CD4-positive, alpha-beta T cell (primary cell): ENCODE measurements at regions not wholly inside any gene's neighbourhood (a gene's known extent, or its start where the extent isn't known, plus 50 kb on each side); places are given as distances from the start of the nearest gene placed in this dataset. TPM values are rescaled to one million over a fixed set of nuclear protein-coding genes. Genes with fewer than 3 reads are reported as not detected.

Experiments
- ATAC-seq: fragments of 200-7000 bp; cut with Tn5 transposase; one replicate; pipeline ENCODE4 v1.10.0; 2022; ENCODE audit warnings: mild to moderate bottlenecking; ENCODE audit not compliant: poor library complexity
- CTCF ChIA-PET: fragments of 350-600 bp; sonication (Branson Sonifier 250); formaldehyde crosslinking; loops from one replicate; lab custom pipeline; 2021; ENCODE audit warnings: antibody characterized with exemption, inconsistent platforms; lab: Charles Lee
- POLR2A ChIA-PET: fragments of 350-600 bp; sonication (Branson Sonifier 250); formaldehyde crosslinking; loops from one replicate; lab custom pipeline; 2021; ENCODE audit warnings: antibody characterized with exemption, inconsistent platforms; lab: Charles Lee
- DNase-seq, 14 experiments: peaks; one replicate each; pipeline ENCODE4 v3.0.0-alpha.2; 2013 to 2020; ENCODE audit warnings: mixed read lengths in 2 of 14
- H3K27ac ChIP-seq, 2 donors: one replicate each; pipeline versions ENCODE4 v1.5.1 to v1.7.0; 2013; ENCODE audit warnings: low read length in 2 of 2, low read depth in 1 of 2, mild to moderate bottlenecking in 1 of 2
- H3K27me3 ChIP-seq, 2 experiments: 1 replicate in 1 of 2; 2 replicates in 1 of 2; pipeline versions ENCODE4 v1.6.1 to v1.7.0; 2013; ENCODE audit warnings: low read length in 2 of 2, control low read depth in 1 of 2, mild to moderate bottlenecking in 1 of 2, moderate library complexity in 1 of 2; ENCODE audit not compliant: insufficient read depth in 2 of 2, control insufficient read depth in 1 of 2
- H3K36me3 ChIP-seq: one replicate; pipeline ENCODE4 v1.6.1; 2013; ENCODE audit warnings: low read length, control low read depth; ENCODE audit not compliant: insufficient read depth
- H3K4me1 ChIP-seq: one replicate; pipeline ENCODE4 v1.6.1; 2013; ENCODE audit warnings: low read length, control low read depth; ENCODE audit not compliant: insufficient read depth
- H3K4me3 ChIP-seq: one replicate; pipeline ENCODE4 v1.5.1; 2013; ENCODE audit warnings: mild to moderate bottlenecking, low read length, moderate library complexity
- H3K9me3 ChIP-seq, 2 experiments: 1 replicate in 1 of 2; 2 replicates in 1 of 2; pipeline versions ENCODE4 v1.6.1 to v1.7.0; 2013; ENCODE audit warnings: low read length in 2 of 2, mild to moderate bottlenecking in 2 of 2, control low read depth in 1 of 2, moderate library complexity in 1 of 2; ENCODE audit not compliant: control insufficient read depth in 1 of 2, insufficient read depth in 1 of 2
- H3K27ac Mint-ChIP-seq: one replicate; pipeline ENCODE4 v1.8.0; 2020; ENCODE audit warnings: mixed read lengths
- H3K27me3 Mint-ChIP-seq: one replicate; pipeline ENCODE4 v1.8.0; 2021; ENCODE audit warnings: mixed read lengths
- H3K36me3 Mint-ChIP-seq: one replicate; pipeline ENCODE4 v1.8.0; 2021; ENCODE audit warnings: low read depth, mixed read lengths
- H3K4me1 Mint-ChIP-seq: one replicate; pipeline ENCODE4 v1.8.0; 2021; ENCODE audit warnings: low read depth, mixed read lengths
- H3K4me3 Mint-ChIP-seq: one replicate; pipeline ENCODE4 v1.8.0; 2020; ENCODE audit warnings: mild to moderate bottlenecking, mixed read lengths
- H3K9me3 Mint-ChIP-seq: one replicate; pipeline ENCODE4 v1.8.0; 2020; ENCODE audit warnings: mixed read lengths
- CTCF ChIP-seq: fragments of 200-600 bp; IDR thresholded peaks from one replicate; pipeline ENCODE4 v1.8.0; 2022; ENCODE audit warnings: antibody characterized with exemption, mild to moderate bottlenecking
- intact Hi-C, 2 experiments: fragments of 100-400 bp; cut with DNase I in 1 of 2; cut with micrococcal nuclease in 1 of 2; formaldehyde crosslinking; loops; one replicate each; pipeline versions ENCODE4 v1.15.1 to v1.9.0; 2023 to 2025; cut with DNase I, micrococcal nuclease
- microRNA-seq: library from miRNA; unstranded; fragments of <30 nt; microRNA quantifications from one replicate; pipeline ENCODE4 v1.2.0, GENCODE V29; 2021; ENCODE audit warnings: borderline microRNAs expressed, borderline replicate concordance

GRCh38 chr3:168155303-168155702 lies 59.6 kb upstream of the GOLIM4 start:
- H3K27ac Mint-ChIP-seq: no peak overlapping the region
- ATAC-seq: no peak
- CTCF ChIA-PET: no interaction called here

GRCh38 chr3:168154089-168154488 lies 58.4 kb upstream of the GOLIM4 start:
- H3K4me1 Mint-ChIP-seq: no peaks in the 10 kb centered on the region
- H3K36me3 Mint-ChIP-seq: no peaks in the 10 kb centered on the region
- ChIA-PET CTCF (interaction anchor here (0.6 kb wide), 1 partner anchor 29 kb away, joined by 3 read pairs; no protein-coding TSS in a partner anchor), POLR2A (no interaction called here)
- DNase-seq (no peak), ATAC-seq (no peak)
- H3K27me3 Mint-ChIP-seq: no peaks in the 10 kb centered on the region
- H3K27me3 ChIP-seq: peaks cover 0 to 2% of the 10 kb centered on the region in 2 experiments
- H3K9me3 Mint-ChIP-seq: peaks cover 11% of the 10 kb centered on the region
- no peak overlapping the region for H3K4me3 Mint-ChIP-seq
- no peak for TF ChIP-seq CTCF
- no peak overlapping the region for H3K27ac ChIP-seq
- H3K27ac Mint-ChIP-seq: no peak overlapping the region
- no peaks in the 10 kb centered on the region for H3K36me3 ChIP-seq
- H3K4me1 ChIP-seq: no peaks in the 10 kb centered on the region
- no peak overlapping the region for H3K4me3 ChIP-seq
- intact Hi-C loops: no loop called here
- H3K9me3 ChIP-seq: peaks cover 10 to 12% of the 10 kb centered on the region in 2 experiments

More at GRCh38 chr3:168155303-168155702, 59.6 kb upstream of the GOLIM4 start:
- H3K4me1 Mint-ChIP-seq: no peaks in the 10 kb centered on the region
- no peak overlapping the region for H3K27ac ChIP-seq
- no peaks in the 10 kb centered on the region for H3K36me3 Mint-ChIP-seq
- POLR2A ChIA-PET: no interaction called here
- H3K4me3 ChIP-seq: no peak overlapping the region
- no peak for TF ChIP-seq CTCF
- DNase-seq: no peak
- peaks cover 11% of the 10 kb centered on the region for H3K9me3 Mint-ChIP-seq
- intact Hi-C loops: no loop called here
- no peaks in the 10 kb centered on the region for H3K4me1 ChIP-seq
- H3K9me3 ChIP-seq: peaks cover 10 to 12% of the 10 kb centered on the region in 2 experiments
- no peaks in the 10 kb centered on the region for H3K27me3 Mint-ChIP-seq
- H3K27me3 ChIP-seq: peaks cover 0 to 2% of the 10 kb centered on the region in 2 experiments
- no peaks in the 10 kb centered on the region for H3K36me3 ChIP-seq
- H3K4me3 Mint-ChIP-seq: no peak overlapping the region

- ChIA-PET POLR2A (no interaction called here), CTCF (no interaction called here)
- Mint-ChIP-seq H3K9me3 (peaks cover 11% of the 10 kb centered on the region), H3K36me3 (no peaks in the 10 kb centered on the region), H3K27me3 (no peaks in the 10 kb centered on the region), H3K27ac (no peak overlapping the region), H3K4me1 (no peaks in the 10 kb centered on the region), H3K4me3 (no peak overlapping the region)
- Histone ChIP-seq H3K27ac (no peak overlapping the region), H3K9me3 (peaks cover 10 to 12% of the 10 kb centered on the region in 2 experiments), H3K27me3 (peaks cover 0 to 2% of the 10 kb centered on the region in 2 experiments), H3K36me3 (no peaks in the 10 kb centered on the region), H3K4me3 (no peak overlapping the region), H3K4me1 (no peaks in the 10 kb centered on the region)
- intact Hi-C loops: no loop called here
- DNase-seq (no peak), ATAC-seq (no peak)
- no peak for TF ChIP-seq CTCF
Measured at GRCh38 chr3:168152149-168152548, 56.4 kb upstream of the GOLIM4 start.

Small RNA genes lying in the stretch of these regions (microRNA-seq; reads per million reads assigned to microRNA genes)
- gene MIR551B: not detected
